Heart left ventricle (tissue), 16 donors: ENCODE measurements at regions not wholly inside any gene's neighbourhood (a gene's known extent, or its start where the extent isn't known, plus 50 kb on each side); places are given as distances from the start of the nearest gene placed in this dataset.

Experiments
- ATAC-seq, 4 donors: fragments of 200-7000 bp; cut with Tn5 transposase; one replicate each; pipeline ENCODE4 v1.9.1; 2020 to 2022; ENCODE audit warnings: moderate library complexity in 4 of 4, mild to moderate bottlenecking in 3 of 4, moderate number of reproducible peaks in 1 of 4
- DNase-seq, 5 donors: peaks; one replicate each; pipeline ENCODE4 v3.0.0-alpha.2; 2020
- H3K27ac ChIP-seq, 12 donors: fragments of 200-600 bp; sonication (generic) in 4 of 12; one replicate each; pipeline versions ENCODE4 v1.5.0 to v1.8.0; 2016 to 2022; ENCODE audit warnings: mild to moderate bottlenecking in 2 of 12
- H3K27me3 ChIP-seq, 9 donors: fragments of 200-600 bp; sonication (generic) in 2 of 9; one replicate each; pipeline versions ENCODE4 v1.5.1 to v1.8.0; 2016 to 2022; ENCODE audit warnings: mild to moderate bottlenecking in 3 of 9
- H3K36me3 ChIP-seq, 9 donors: fragments of 200-600 bp; sonication (generic) in 2 of 9; one replicate each; pipeline versions ENCODE4 v1.5.0 to v1.8.0; 2018 to 2022; ENCODE audit warnings: mild to moderate bottlenecking in 2 of 9
- H3K4me1 ChIP-seq, 12 donors: fragments of 200-600 bp; sonication (generic) in 4 of 12; one replicate each; pipeline versions ENCODE4 v1.5.0 to v1.8.0; 2016 to 2022; ENCODE audit warnings: mild to moderate bottlenecking in 3 of 12
- H3K4me3 ChIP-seq, 12 donors: fragments of 200-600 bp; sonication (generic) in 4 of 12; one replicate each; pipeline versions ENCODE4 v1.5.0 to v1.8.0; 2017 to 2022; ENCODE audit warnings: mild to moderate bottlenecking in 9 of 12, moderate library complexity in 4 of 12
- H3K9me3 ChIP-seq, 12 donors: fragments of 200-600 bp; sonication (generic) in 4 of 12; one replicate each; pipeline versions ENCODE4 v1.5.0 to v1.8.0; 2016 to 2022; ENCODE audit warnings: mild to moderate bottlenecking in 1 of 12
- CTCF ChIP-seq, 12 donors: fragments of 200-600 bp; sonication (generic) in 4 of 12; IDR thresholded peaks; one replicate each; pipeline versions ENCODE4 v1.5.0 to v1.8.0; 2018 to 2022; ENCODE audit warnings: antibody characterized with exemption in 12 of 12, mild to moderate bottlenecking in 5 of 12
- POLR2A ChIP-seq, 2 donors: fragments of 450-650 bp; IDR thresholded peaks; one replicate each; pipeline ENCODE4 v1.6.1; 2017; ENCODE audit warnings: antibody characterized with exemption in 2 of 2, mild to moderate bottlenecking in 2 of 2, moderate library complexity in 2 of 2
- WGBS, 4 donors: extraction: QIAGEN DNeasy Blood & Tissue Kit in 2 of 4; methylation state at CpG; one replicate each; pipeline versions ENCODE4 v1.1.5 to v1.1.7; 2013 to 2018; 5-methylcytosine and 5-hydroxymethylcytosine counted together
- intact Hi-C, 10 donors: fragments of 100-400 bp; cut with DNase I; formaldehyde crosslinking; loops; one replicate each; pipeline versions ENCODE4 v1.11.1 to v1.14.2; 2022
- donor health status: ischemic (EF 13 %, LVEDD 7.1; RV severe dilation, severe dysfunction).
- donor health status: healthy with polysubstance abuse.
- donor health status: DM: no; HTN: yes; CAD: no.
- donor health status: DM: no; HTN: no; CAD: no.
- donor health status: ischemic (EF 25% LVEDD 6.9; RV normal size, moderate dysfunction).
- donor health status: ischemic (EF 25% LVEDD 5.7; RV mildly dilated, moderate dysfunction).
- donor health status: healthy.
- donor health status: DM: yes; HTN: yes; CAD: no.
- donor health status: ischemic (EF 35%, LVEDD 5.7; RV mildly dilated, moderate dysfunction).
- donor health status: nonischemic (EF 11% LVEDD 7.7; RV severe dilation, severe dysfunction).
- donor health status: DM: yes; HTN: yes; CAD: no.
- donor health status: PGD.
- donor health status: ischemic (EF 29% LVEDD 5.4; RV normal size, mild dysfunction).
- donor health status: nonischemic (EF 23%, LVEDD 6.1; RV moderate dilation, normal function).

GRCh38 chr11:127304634-127305033 lies 304.1 kb upstream of the KIRREL3 start:
- no peak for DNase-seq
- Histone ChIP-seq H3K4me3 (no peak overlapping the region), H3K27ac (no peak overlapping the region)

GRCh38 chr11:127288926-127289325 lies 288.4 kb upstream of the KIRREL3 start:
- no peaks in the 10 kb centered on the region for H3K4me1 ChIP-seq
- ATAC-seq (no peak), DNase-seq (no peak)
- 84 to 95% (median 86%) methylated on average over 4 to 5 of the region's 5 CpGs for WGBS, 4 donors
- TF ChIP-seq CTCF (IDR thresholded peaks at IDR 0.05) = no peak
- no peak for TF ChIP-seq POLR2A (IDR thresholded peaks at IDR 0.05)
- H3K4me3 ChIP-seq = no peak overlapping the region
- H3K27me3 ChIP-seq = no peaks in the 10 kb centered on the region
- no peak overlapping the region for H3K27ac ChIP-seq
- no peaks in the 10 kb centered on the region for H3K36me3 ChIP-seq
- H3K9me3 ChIP-seq = peaks cover 0 to 36% (median 8%) of the 10 kb centered on the region in 12 donors
- intact Hi-C loops = no loop called here

More at GRCh38 chr11:127304634-127305033, 304.1 kb upstream of the KIRREL3 start:
- ATAC-seq = no peak
- H3K9me3 ChIP-seq = no peaks in the 10 kb centered on the region
- H3K27me3 ChIP-seq = peaks cover 0 to 4% (median 0%) of the 10 kb centered on the region in 9 donors
- no peaks in the 10 kb centered on the region for H3K4me1 ChIP-seq
- no peak for TF ChIP-seq CTCF (IDR thresholded peaks at IDR 0.05)
- no peak for TF ChIP-seq POLR2A (IDR thresholded peaks at IDR 0.05)
- 85 to 90% (median 86%) methylated on average over 3 of the region's 3 CpGs for WGBS, 4 donors
- H3K36me3 ChIP-seq = no peaks in the 10 kb centered on the region
- intact Hi-C loops = no loop called here

GRCh38 chr11:127281534-127281933 lies 281.0 kb upstream of the KIRREL3 start:
- Histone ChIP-seq H3K27me3 (peaks cover 0 to 4% (median 0%) of the 10 kb centered on the region in 9 donors), H3K27ac (no peak overlapping the region), H3K4me3 (no peak overlapping the region), H3K9me3 (no peaks in the 10 kb centered on the region), H3K4me1 (no peaks in the 10 kb centered on the region), H3K36me3 (no peaks in the 10 kb centered on the region)
- intact Hi-C loops = no loop called here
- no peak for ATAC-seq
- no peak for DNase-seq
- no peak for TF ChIP-seq POLR2A (IDR thresholded peaks at IDR 0.05)
- TF ChIP-seq CTCF (IDR thresholded peaks at IDR 0.05) = no peak
- 83 to 95% (median 88%) methylated on average over 1 of the region's 1 CpG for WGBS, 4 donors

- Histone ChIP-seq H3K4me1 (no peaks in the 10 kb centered on the region), H3K4me3 (no peak overlapping the region), H3K36me3 (no peaks in the 10 kb centered on the region), H3K27ac (no peak overlapping the region), H3K27me3 (peaks cover 0 to 5% (median 0%) of the 10 kb centered on the region in 9 donors), H3K9me3 (no peaks in the 10 kb centered on the region)
- TF ChIP-seq POLR2A (IDR thresholded peaks at IDR 0.05) (no peak), CTCF (IDR thresholded peaks at IDR 0.05) (no peak)
- no peak for ATAC-seq
- WGBS, 4 donors = 65 to 76% (median 68%) methylated on average over 9 of the region's 9 CpGs
- intact Hi-C loops = no loop called here
- DNase-seq = no peak
Measured at GRCh38 chr11:127275774-127276173, 275.2 kb upstream of the KIRREL3 start.
